ENCODE measurements at regions not wholly inside any gene's neighbourhood (a gene's known extent, or its start where the extent isn't known, plus 50 kb on each side); places are given as distances from the start of the nearest gene placed in this dataset.

- Histone ChIP-seq H3K36me3 (ENCODE audit: control insufficient read depth, insufficient read depth, low read length) (no peaks in the 10 kb centered on the region), H3K27me3 (ENCODE audit: control insufficient read depth, insufficient read depth, low read length) (no peaks in the 10 kb centered on the region), H3K4me3 (ENCODE audit: low read depth, low read length) (no peak overlapping the region)
- DNase-seq (ENCODE audit: low read depth): no peak
- TF ChIP-seq, protein P1, sequence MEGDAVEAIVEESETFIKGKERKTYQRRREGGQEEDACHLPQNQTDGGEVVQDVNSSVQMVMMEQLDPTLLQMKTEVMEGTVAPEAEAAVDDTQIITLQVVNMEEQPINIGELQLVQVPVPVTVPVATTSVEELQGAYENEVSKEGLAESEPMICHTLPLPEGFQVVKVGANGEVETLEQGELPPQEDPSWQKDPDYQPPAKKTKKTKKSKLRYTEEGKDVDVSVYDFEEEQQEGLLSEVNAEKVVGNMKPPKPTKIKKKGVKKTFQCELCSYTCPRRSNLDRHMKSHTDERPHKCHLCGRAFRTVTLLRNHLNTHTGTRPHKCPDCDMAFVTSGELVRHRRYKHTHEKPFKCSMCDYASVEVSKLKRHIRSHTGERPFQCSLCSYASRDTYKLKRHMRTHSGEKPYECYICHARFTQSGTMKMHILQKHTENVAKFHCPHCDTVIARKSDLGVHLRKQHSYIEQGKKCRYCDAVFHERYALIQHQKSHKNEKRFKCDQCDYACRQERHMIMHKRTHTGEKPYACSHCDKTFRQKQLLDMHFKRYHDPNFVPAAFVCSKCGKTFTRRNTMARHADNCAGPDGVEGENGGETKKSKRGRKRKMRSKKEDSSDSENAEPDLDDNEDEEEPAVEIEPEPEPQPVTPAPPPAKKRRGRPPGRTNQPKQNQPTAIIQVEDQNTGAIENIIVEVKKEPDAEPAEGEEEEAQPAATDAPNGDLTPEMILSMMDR (IDR thresholded peaks at IDR 0.05; ENCODE audit: insufficient read depth, low read length, severe bottlenecking): no peak
- FAIRE-seq: no peak
Measured at GRCh38 chr4:137627739-137628460, 95.6 kb upstream of the PCDH18 start.

GRCh38 chr4:137626942-137627738 lies 94.8 kb upstream of the PCDH18 start:
- TF ChIP-seq, protein P1 (IDR thresholded peaks at IDR 0.05; ENCODE audit: insufficient read depth, low read length, severe bottlenecking): no peak
- Histone ChIP-seq H3K4me3 (ENCODE audit: low read depth, low read length) (no peak overlapping the region), H3K27me3 (ENCODE audit: control insufficient read depth, insufficient read depth, low read length) (no peaks in the 10 kb centered on the region), H3K36me3 (ENCODE audit: control insufficient read depth, insufficient read depth, low read length) (no peaks in the 10 kb centered on the region)
- no peak for FAIRE-seq
- no peak for DNase-seq (ENCODE audit: low read depth)

DNA sequence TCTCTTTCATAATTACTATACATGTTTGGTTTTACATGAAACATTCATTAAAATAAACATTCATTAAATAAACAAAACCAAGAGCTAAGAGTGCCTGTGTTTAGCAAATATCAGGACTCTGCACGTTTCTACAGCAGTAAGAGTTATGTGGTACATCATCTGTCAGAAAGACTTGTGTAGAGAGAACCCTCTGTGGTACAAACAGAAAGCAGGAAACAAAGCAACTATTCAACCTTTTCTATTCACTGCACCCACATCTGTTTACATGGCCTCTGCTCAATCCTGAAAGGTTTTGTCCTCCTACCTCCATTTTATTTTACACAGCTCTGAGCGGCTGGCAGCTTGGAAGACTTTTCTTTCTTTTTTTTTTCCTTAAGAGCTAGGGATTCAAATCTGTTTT lies 90.7 kb upstream of the PCDH18 start:
- Histone ChIP-seq H3K4me3 (ENCODE audit: low read depth, low read length) (no peak overlapping the region), H3K27me3 (ENCODE audit: control insufficient read depth, insufficient read depth, low read length) (no peaks in the 10 kb centered on the region), H3K36me3 (ENCODE audit: control insufficient read depth, insufficient read depth, low read length) (no peaks in the 10 kb centered on the region)
- TF ChIP-seq, protein P1 (IDR thresholded peaks at IDR 0.05; ENCODE audit: insufficient read depth, low read length, severe bottlenecking): no peak
- FAIRE-seq (no peak), DNase-seq (ENCODE audit: low read depth) (no peak)

GRCh38 chr4:137621056-137621455 lies 88.8 kb upstream of the PCDH18 start:
- TF ChIP-seq, protein P1 (IDR thresholded peaks at IDR 0.05; ENCODE audit: insufficient read depth, low read length, severe bottlenecking): no peak
- no peak for DNase-seq (ENCODE audit: low read depth)
- Histone ChIP-seq H3K27me3 (ENCODE audit: control insufficient read depth, insufficient read depth, low read length) (no peaks in the 10 kb centered on the region), H3K36me3 (ENCODE audit: control insufficient read depth, insufficient read depth, low read length) (no peaks in the 10 kb centered on the region), H3K4me3 (ENCODE audit: low read depth, low read length) (no peak overlapping the region)
- no peak for FAIRE-seq

- TF ChIP-seq, protein P1 (IDR thresholded peaks at IDR 0.05; ENCODE audit: insufficient read depth, low read length, severe bottlenecking): no peak
- no peak for FAIRE-seq
- no peak overlapping the region for H3K4me3 ChIP-seq (ENCODE audit: low read depth, low read length)
- DNase-seq (ENCODE audit: low read depth): peak; percentile 1
- H3K36me3 ChIP-seq (ENCODE audit: control insufficient read depth, insufficient read depth, low read length): no peaks in the 10 kb centered on the region
- no peaks in the 10 kb centered on the region for H3K27me3 ChIP-seq (ENCODE audit: control insufficient read depth, insufficient read depth, low read length)
Measured at GRCh38 chr4:137614491-137614890, 82.2 kb upstream of the PCDH18 start.

Measured in bronchial epithelial cell (primary cell).